WERI-Rb-1 (cell line): ENCODE measurements at regions not wholly inside any gene's neighbourhood (a gene's known extent, or its start where the extent isn't known, plus 50 kb on each side); places are given as distances from the start of the nearest gene placed in this dataset.
A peak's percentile ranks its signal among the peaks of the same experiment; 100 is the strongest.

Experiments used
- DNase-seq: peaks from one replicate; pipeline ENCODE4 v3.0.0-alpha.2; 2020
- H3K27ac ChIP-seq: fragments of 250-450 bp; sonication (Bioruptor Pico); 2 replicates; pipeline ENCODE4 v1.5.1; 2020; ENCODE audit warnings: mild to moderate bottlenecking, moderate library complexity
- H3K27me3 ChIP-seq: fragments of 250-450 bp; sonication (Bioruptor Pico); 2 replicates; pipeline ENCODE4 v1.5.1; 2021; ENCODE audit warnings: mild to moderate bottlenecking, low read depth, moderate library complexity; ENCODE audit not compliant: insufficient read depth, severe bottlenecking
- H3K36me3 ChIP-seq: fragments of 250-450 bp; sonication (Bioruptor Pico); 2 replicates; pipeline ENCODE4 v1.5.1; 2020; ENCODE audit warnings: mild to moderate bottlenecking, moderate library complexity
- H3K4me3 ChIP-seq: 2 replicates; pipeline ENCODE4 v1.5.1; 2011; ENCODE audit warnings: low read depth, mild to moderate bottlenecking, control low read depth, low read length
- H3K9me3 ChIP-seq: fragments of 250-450 bp; sonication (Bioruptor Pico); 2 replicates; pipeline ENCODE4 v1.5.1; 2021; ENCODE audit warnings: mild to moderate bottlenecking, moderate library complexity; ENCODE audit not compliant: severe bottlenecking
- TF ChIP-seq, protein P1 (sequence below): IDR thresholded peaks from 2 replicates; pipeline ENCODE4 v1.5.1; 2011; ENCODE audit warnings: low read depth, mild to moderate bottlenecking, control low read depth, inconsistent platforms, low read length

DNA sequence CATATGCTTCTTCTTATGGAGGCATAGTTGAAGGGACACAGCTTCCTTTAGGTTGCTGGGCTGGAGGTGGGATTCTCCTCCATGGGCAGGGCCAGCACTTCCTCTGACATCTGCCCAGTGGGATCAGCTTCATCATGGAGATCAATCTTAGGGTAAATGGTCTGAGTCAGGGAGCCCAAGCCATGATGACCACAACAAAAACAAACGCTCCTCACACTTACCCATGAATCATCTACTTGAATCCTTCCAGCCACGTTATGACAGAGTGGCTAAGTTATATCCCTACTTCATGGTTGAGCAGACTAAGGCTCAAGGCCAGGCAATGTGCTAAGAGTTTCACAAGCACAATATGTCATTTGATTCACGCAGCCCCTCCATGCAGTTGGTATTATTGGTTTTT is 87.2 kb upstream of the NMNAT3 start:
- TF ChIP-seq, protein P1, sequence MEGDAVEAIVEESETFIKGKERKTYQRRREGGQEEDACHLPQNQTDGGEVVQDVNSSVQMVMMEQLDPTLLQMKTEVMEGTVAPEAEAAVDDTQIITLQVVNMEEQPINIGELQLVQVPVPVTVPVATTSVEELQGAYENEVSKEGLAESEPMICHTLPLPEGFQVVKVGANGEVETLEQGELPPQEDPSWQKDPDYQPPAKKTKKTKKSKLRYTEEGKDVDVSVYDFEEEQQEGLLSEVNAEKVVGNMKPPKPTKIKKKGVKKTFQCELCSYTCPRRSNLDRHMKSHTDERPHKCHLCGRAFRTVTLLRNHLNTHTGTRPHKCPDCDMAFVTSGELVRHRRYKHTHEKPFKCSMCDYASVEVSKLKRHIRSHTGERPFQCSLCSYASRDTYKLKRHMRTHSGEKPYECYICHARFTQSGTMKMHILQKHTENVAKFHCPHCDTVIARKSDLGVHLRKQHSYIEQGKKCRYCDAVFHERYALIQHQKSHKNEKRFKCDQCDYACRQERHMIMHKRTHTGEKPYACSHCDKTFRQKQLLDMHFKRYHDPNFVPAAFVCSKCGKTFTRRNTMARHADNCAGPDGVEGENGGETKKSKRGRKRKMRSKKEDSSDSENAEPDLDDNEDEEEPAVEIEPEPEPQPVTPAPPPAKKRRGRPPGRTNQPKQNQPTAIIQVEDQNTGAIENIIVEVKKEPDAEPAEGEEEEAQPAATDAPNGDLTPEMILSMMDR: no peak
- no peaks in the 10 kb centered on the region for H3K27me3 ChIP-seq
- H3K36me3 ChIP-seq: no peaks in the 10 kb centered on the region
- H3K4me3 ChIP-seq: no peak overlapping the region
- H3K27ac ChIP-seq: no peak overlapping the region
- H3K9me3 ChIP-seq: no peaks in the 10 kb centered on the region
- DNase-seq: no peak

- DNase-seq: no peak
- H3K36me3 ChIP-seq: no peaks in the 10 kb centered on the region
- TF ChIP-seq, protein P1: no peak
- no peak overlapping the region for H3K4me3 ChIP-seq
- no peak overlapping the region for H3K27ac ChIP-seq
- no peaks in the 10 kb centered on the region for H3K27me3 ChIP-seq
- H3K9me3 ChIP-seq: no peaks in the 10 kb centered on the region
Measured at GRCh38 chr3:139764069-139764905, 86.5 kb upstream of the NMNAT3 start.

- TF ChIP-seq, protein P1: no peak
- no peak for DNase-seq
- H3K36me3 ChIP-seq: no peaks in the 10 kb centered on the region
- no peak overlapping the region for H3K27ac ChIP-seq
- H3K27me3 ChIP-seq: no peaks in the 10 kb centered on the region
- no peak overlapping the region for H3K4me3 ChIP-seq
- no peaks in the 10 kb centered on the region for H3K9me3 ChIP-seq
Measured at GRCh38 chr3:139762302-139762701, 84.5 kb upstream of the NMNAT3 start.

DNA sequence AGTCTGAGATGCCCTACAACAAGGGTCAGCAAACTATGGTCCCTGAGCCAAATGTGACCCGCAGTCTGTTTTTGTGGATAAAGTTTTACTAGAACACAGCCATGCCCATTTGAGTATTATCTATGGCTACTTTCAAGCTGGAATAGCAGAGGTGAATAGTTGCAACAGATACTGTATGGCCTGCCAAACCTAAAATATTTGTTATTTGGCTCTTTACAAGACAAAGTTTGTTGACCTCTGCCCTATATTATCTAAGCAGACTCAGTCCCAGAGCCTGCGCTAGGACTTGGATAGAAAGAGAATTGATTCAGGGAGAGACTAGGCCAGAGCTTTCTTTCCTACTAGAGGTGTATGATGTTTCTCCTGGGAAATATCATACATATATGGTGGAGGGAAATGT is 81.7 kb upstream of the NMNAT3 start:
- Histone ChIP-seq H3K4me3 (no peak overlapping the region), H3K27me3 (no peaks in the 10 kb centered on the region), H3K27ac (no peak overlapping the region), H3K36me3 (no peaks in the 10 kb centered on the region), H3K9me3 (no peaks in the 10 kb centered on the region)
- no peak for DNase-seq
- TF ChIP-seq, protein P1: no peak

DNA sequence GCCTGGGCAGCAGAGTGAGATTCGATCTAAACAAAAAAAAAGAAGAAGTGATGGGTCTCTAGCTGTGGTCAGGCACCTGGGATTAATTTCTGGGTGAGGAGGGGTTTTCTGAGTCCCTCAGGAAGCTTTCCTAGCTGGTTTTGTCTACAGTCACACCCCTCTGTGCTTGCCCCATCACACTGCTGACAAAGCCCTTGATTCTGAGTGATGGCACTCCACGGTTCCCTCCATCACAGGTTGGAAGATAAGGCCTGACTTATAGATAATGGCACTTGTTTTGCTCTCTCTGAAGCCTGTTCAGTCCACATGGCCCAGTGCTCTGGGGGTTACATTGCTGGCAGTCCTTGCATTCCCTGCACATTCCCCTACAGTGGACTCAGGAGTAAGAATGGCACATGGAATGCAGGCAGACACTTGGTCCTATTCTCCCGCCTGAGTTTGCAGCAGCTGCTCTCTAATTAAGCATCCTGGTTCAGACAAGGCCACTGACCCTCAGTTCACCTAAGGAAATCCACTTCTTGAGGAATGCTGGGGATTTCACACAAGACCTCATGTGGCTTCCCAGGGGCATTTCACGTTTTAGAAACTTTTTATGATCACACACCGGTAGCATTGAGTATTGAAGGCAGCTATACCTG is 81.0 kb upstream of the NMNAT3 start:
- DNase-seq: peak; percentile 17
- no peaks in the 10 kb centered on the region for H3K9me3 ChIP-seq
- no peak overlapping the region for H3K27ac ChIP-seq
- no peak overlapping the region for H3K4me3 ChIP-seq
- TF ChIP-seq, protein P1: no peak
- no peaks in the 10 kb centered on the region for H3K36me3 ChIP-seq
- no peaks in the 10 kb centered on the region for H3K27me3 ChIP-seq
